ENCODE measurements at regions not wholly inside any gene's neighbourhood (a gene's known extent, or its start where the extent isn't known, plus 50 kb on each side); places are given as distances from the start of the nearest gene placed in this dataset.

DNA sequence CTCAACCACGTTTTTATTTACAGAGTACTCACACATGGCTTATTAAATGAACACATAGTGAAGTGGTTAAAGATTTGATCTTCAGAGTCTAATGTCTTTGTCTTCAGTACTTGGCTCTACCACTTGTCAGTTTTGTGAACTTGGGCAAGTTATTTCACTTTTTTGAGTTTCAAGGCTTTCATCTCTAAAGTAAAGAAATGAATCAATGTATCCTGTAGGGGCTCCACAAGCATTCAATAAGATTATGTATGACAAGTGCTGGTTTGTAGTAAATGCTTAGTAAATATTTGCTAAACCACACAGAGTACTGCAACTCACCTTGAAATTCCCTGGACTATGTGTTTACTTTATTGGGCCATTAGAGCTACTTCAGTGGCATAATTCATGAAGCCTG lies 446.0 kb upstream of the GOT2 start:
- TF ChIP-seq, protein P1, sequence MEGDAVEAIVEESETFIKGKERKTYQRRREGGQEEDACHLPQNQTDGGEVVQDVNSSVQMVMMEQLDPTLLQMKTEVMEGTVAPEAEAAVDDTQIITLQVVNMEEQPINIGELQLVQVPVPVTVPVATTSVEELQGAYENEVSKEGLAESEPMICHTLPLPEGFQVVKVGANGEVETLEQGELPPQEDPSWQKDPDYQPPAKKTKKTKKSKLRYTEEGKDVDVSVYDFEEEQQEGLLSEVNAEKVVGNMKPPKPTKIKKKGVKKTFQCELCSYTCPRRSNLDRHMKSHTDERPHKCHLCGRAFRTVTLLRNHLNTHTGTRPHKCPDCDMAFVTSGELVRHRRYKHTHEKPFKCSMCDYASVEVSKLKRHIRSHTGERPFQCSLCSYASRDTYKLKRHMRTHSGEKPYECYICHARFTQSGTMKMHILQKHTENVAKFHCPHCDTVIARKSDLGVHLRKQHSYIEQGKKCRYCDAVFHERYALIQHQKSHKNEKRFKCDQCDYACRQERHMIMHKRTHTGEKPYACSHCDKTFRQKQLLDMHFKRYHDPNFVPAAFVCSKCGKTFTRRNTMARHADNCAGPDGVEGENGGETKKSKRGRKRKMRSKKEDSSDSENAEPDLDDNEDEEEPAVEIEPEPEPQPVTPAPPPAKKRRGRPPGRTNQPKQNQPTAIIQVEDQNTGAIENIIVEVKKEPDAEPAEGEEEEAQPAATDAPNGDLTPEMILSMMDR (IDR thresholded peaks at IDR 0.05): no peak
- no peak for TF ChIP-seq POLR2A (IDR thresholded peaks at IDR 0.05)
- TF ChIP-seq POLR2AphosphoS5 (IDR thresholded peaks at IDR 0.05): no peak
- no peak for TF ChIP-seq EP300 (IDR thresholded peaks at IDR 0.05)
